GM13977 (cell line): ENCODE measurements at regions not wholly inside any gene's neighbourhood (a gene's known extent, or its start where the extent isn't known, plus 50 kb on each side); places are given as distances from the start of the nearest gene placed in this dataset.

Experiments
- DNase-seq: peaks from one replicate; pipeline ENCODE4 v3.0.0; 2012; ENCODE audit warnings: low spot score
- CTCF ChIP-seq: IDR thresholded peaks from 2 replicates; pipeline ENCODE4 v1.5.1; 2012; ENCODE audit warnings: mild to moderate bottlenecking, control low read depth; ENCODE audit not compliant: insufficient read depth; ENCODE audit errors: extremely low read depth, missing control alignments
- in situ Hi-C: fragments of 300-500 bp; cut with MboI; formaldehyde crosslinking; loops from one replicate; pipeline ENCODE4 v1.12.0; 2022; ENCODE audit warnings: low sequenced_read_pairs, low pct_unique_long_range_greater_than_20kb, mixed read lengths, inconsistent platforms; ENCODE audit not compliant: unreplicated experiment

GRCh38 chr5:116827078-116827477, 252.5 kb upstream of the SEMA6A start:
- DNase-seq = no peak
- no peak for TF ChIP-seq CTCF
- in situ Hi-C loops = no loop called here

- DNase-seq = no peak
- in situ Hi-C loops = no loop called here
- TF ChIP-seq CTCF = no peak
These were observed 250.9 kb upstream of the SEMA6A start for GRCh38 chr5:116825486-116825885.

- in situ Hi-C loops = no loop called here
- DNase-seq = no peak
- TF ChIP-seq CTCF = no peak
These were observed 250.3 kb upstream of the SEMA6A start for GRCh38 chr5:116824751-116825438.

- DNase-seq = no peak
- TF ChIP-seq CTCF = no peak
- in situ Hi-C loops = no loop called here
These were observed 240.2 kb upstream of the SEMA6A start for GRCh38 chr5:116814626-116815385.

GRCh38 chr5:116813906-116814305, 239.3 kb upstream of the SEMA6A start:
- in situ Hi-C loops = no loop called here

GRCh38 chr5:116813356-116813755, 238.7 kb upstream of the SEMA6A start:
- DNase-seq = no peak
- TF ChIP-seq CTCF = no peak
- in situ Hi-C loops = no loop called here

More at GRCh38 chr5:116813906-116814305, 239.3 kb upstream of the SEMA6A start:
- TF ChIP-seq CTCF = no peak
- no peak for DNase-seq
